OCI-LY7 (cell line): ENCODE measurements at regions not wholly inside any gene's neighbourhood (a gene's known extent, or its start where the extent isn't known, plus 50 kb on each side); places are given as distances from the start of the nearest gene placed in this dataset.

Experiments used
- BruUV-seq: library from RNA; stranded (reverse); fragments of 400-500 nt; replicated peaks from 2 replicates; lab custom pipeline; 2021; lab: Mats Ljungman, UMichigan
- CTCF ChIA-PET: fragments of 300-600 bp; sonication (Branson Sonifier 250); formaldehyde crosslinking; loops from one replicate; lab custom pipeline; 2022; ENCODE audit warnings: antibody characterized with exemption; ENCODE audit not compliant: unreplicated experiment; lab: Charles Lee
- POLR2A ChIA-PET: fragments of 300-600 bp; sonication (Branson Sonifier 250); formaldehyde crosslinking; loops from one replicate; lab custom pipeline; 2022; ENCODE audit warnings: antibody characterized with exemption; lab: Charles Lee
- DNase-seq: peaks from one replicate; pipeline ENCODE4 v3.0.0-alpha.2; 2015; ENCODE audit warnings: low spot score
- H2AFZ ChIP-seq: fragments of 200-600 bp; sonication (generic), shearing (Covaris generic); 2 replicates; pipeline ENCODE4 v1.6.1; 2014; ENCODE audit warnings: mild to moderate bottlenecking, antibody characterized with exemption, low read length, moderate library complexity
- H3K27ac ChIP-seq: fragments of 200-600 bp; sonication (generic); 2 replicates; pipeline ENCODE4 v1.5.1; 2014; ENCODE audit warnings: mixed run types, low read depth, mild to moderate bottlenecking, moderate library complexity, low read length, inconsistent platforms; ENCODE audit not compliant: poor library complexity, severe bottlenecking
- H3K36me3 ChIP-seq: fragments of 200-600 bp; sonication (generic); 2 replicates; pipeline ENCODE4 v1.6.1; 2014; ENCODE audit warnings: mild to moderate bottlenecking, antibody characterized with exemption, low read length, moderate library complexity, mixed read lengths; ENCODE audit not compliant: insufficient read depth
- H3K4me1 ChIP-seq: fragments of 200-600 bp; sonication (generic); 2 replicates; pipeline ENCODE4 v1.5.1; 2014; ENCODE audit warnings: mild to moderate bottlenecking, low read length; ENCODE audit not compliant: insufficient read depth, poor library complexity, severe bottlenecking
- H3K4me2 ChIP-seq: fragments of 200-600 bp; sonication (generic); 2 replicates; pipeline ENCODE4 v1.6.1; 2014; ENCODE audit warnings: mild to moderate bottlenecking, low read length
- H3K4me3 ChIP-seq: fragments of 200-600 bp; sonication (generic); 2 replicates; pipeline ENCODE4 v1.5.1; 2014; ENCODE audit warnings: mild to moderate bottlenecking, low read depth, low read length; ENCODE audit not compliant: poor library complexity, severe bottlenecking
- H3K79me2 ChIP-seq: fragments of 200-600 bp; sonication (generic); 2 replicates; pipeline ENCODE4 v1.6.1; 2016; ENCODE audit warnings: low read depth, mild to moderate bottlenecking, low read length, moderate library complexity, mixed read lengths; ENCODE audit not compliant: insufficient read depth
- H3K9me2 ChIP-seq: fragments of 200-600 bp; sonication (generic); 2 replicates; pipeline ENCODE4 v1.6.1; 2016; ENCODE audit warnings: mild to moderate bottlenecking, low read length, mixed read lengths; ENCODE audit not compliant: insufficient read depth
- H3K9me3 ChIP-seq: fragments of 200-600 bp; sonication (generic); 2 replicates; pipeline ENCODE4 v1.6.1; 2014; ENCODE audit warnings: mild to moderate bottlenecking, mixed run types, low read length, mixed read lengths
- H4K20me1 ChIP-seq: fragments of 200-600 bp; sonication (generic); 2 replicates; pipeline ENCODE4 v1.6.1; 2014; ENCODE audit warnings: mild to moderate bottlenecking, antibody characterized with exemption, low read length, moderate library complexity, mixed read lengths; ENCODE audit not compliant: insufficient read depth
- CTCF ChIP-seq: fragments of 200-600 bp; sonication (generic); conservative IDR thresholded peaks from 2 replicates; pipeline ENCODE4 v1.5.1; 2014; ENCODE audit warnings: mild to moderate bottlenecking, antibody characterized with exemption, low read length, moderate library complexity, mixed read lengths
- EZH2phosphoT487 ChIP-seq: fragments of 200-600 bp; sonication (generic); IDR thresholded peaks from 2 replicates; pipeline ENCODE4 v1.6.1; 2018; ENCODE audit warnings: low read depth, borderline replicate concordance, mild to moderate bottlenecking, mixed run types, antibody characterized with exemption, low read length, moderate library complexity, mixed read lengths
- intact Hi-C: fragments of 100-400 bp; cut with micrococcal nuclease; formaldehyde crosslinking; loops from one replicate; pipeline ENCODE4 v1.10.0; 2022; ENCODE audit not compliant: unreplicated experiment

GRCh38 chr6:163776196-163776905 lies 361.8 kb downstream of the QKI start:
- TF ChIP-seq EZH2phosphoT487 (no peak), CTCF (no peak)
- Histone ChIP-seq H3K36me3 (no peaks in the 10 kb centered on the region), H2AFZ (no peak overlapping the region), H3K9me3 (no peaks in the 10 kb centered on the region), H3K79me2 (no peaks in the 10 kb centered on the region), H4K20me1 (no peaks in the 10 kb centered on the region), H3K27ac (no peak overlapping the region), H3K4me3 (no peak overlapping the region), H3K4me1 (no peaks in the 10 kb centered on the region), H3K9me2 (no peaks in the 10 kb centered on the region), H3K4me2 (no peak overlapping the region)
- no peak for DNase-seq
- BruUV-seq, result no TSS peak
- ChIA-PET POLR2A (interaction anchor here (0.9 to 2.6 kb wide), 8 partner anchors 9 to 115 kb away, joined by 3 to 9 read pairs (median 4); no protein-coding TSS in a partner anchor), CTCF (no interaction called here)
- intact Hi-C loops, result no loop called here

- no peak overlapping the region for H3K4me3 ChIP-seq
- ChIA-PET POLR2A (interaction anchor here (0.6 to 1.8 kb wide), 7 partner anchors 11 to 1071 kb away, joined by 3 to 5 read pairs (median 4); no protein-coding TSS in a partner anchor), CTCF (no interaction called here)
- intact Hi-C loops, result no loop called here
- H3K4me1 ChIP-seq, result no peaks in the 10 kb centered on the region
- TF ChIP-seq EZH2phosphoT487 (no peak), CTCF (no peak)
- H3K4me2 ChIP-seq, result no peak overlapping the region
- H3K9me2 ChIP-seq, result no peaks in the 10 kb centered on the region
- no peaks in the 10 kb centered on the region for H3K9me3 ChIP-seq
- no peak overlapping the region for H2AFZ ChIP-seq
- no peaks in the 10 kb centered on the region for H3K79me2 ChIP-seq
- DNase-seq, result no peak
- no peak overlapping the region for H3K27ac ChIP-seq
- BruUV-seq, result no TSS peak
- H3K36me3 ChIP-seq, result no peaks in the 10 kb centered on the region
- no peaks in the 10 kb centered on the region for H4K20me1 ChIP-seq
Measured at GRCh38 chr6:163775313-163775712, 360.8 kb downstream of the QKI start.

- TF ChIP-seq CTCF (no peak), EZH2phosphoT487 (no peak)
- intact Hi-C loops, result no loop called here
- H2AFZ ChIP-seq, result no peak overlapping the region
- no peak overlapping the region for H3K4me3 ChIP-seq
- BruUV-seq, result no TSS peak
- no peaks in the 10 kb centered on the region for H3K36me3 ChIP-seq
- no peaks in the 10 kb centered on the region for H3K4me1 ChIP-seq
- H3K4me2 ChIP-seq, result no peak overlapping the region
- H3K9me2 ChIP-seq, result no peaks in the 10 kb centered on the region
- no peaks in the 10 kb centered on the region for H3K79me2 ChIP-seq
- no peak for DNase-seq
- no peak overlapping the region for H3K27ac ChIP-seq
- H3K9me3 ChIP-seq, result no peaks in the 10 kb centered on the region
- ChIA-PET POLR2A (no interaction called here), CTCF (no interaction called here)
- no peaks in the 10 kb centered on the region for H4K20me1 ChIP-seq
Measured at GRCh38 chr6:163774485-163774884, 360.0 kb downstream of the QKI start.
